ENCODE measurements at regions not wholly inside any gene's neighbourhood (a gene's known extent, or its start where the extent isn't known, plus 50 kb on each side); places are given as distances from the start of the nearest gene placed in this dataset.

DNA sequence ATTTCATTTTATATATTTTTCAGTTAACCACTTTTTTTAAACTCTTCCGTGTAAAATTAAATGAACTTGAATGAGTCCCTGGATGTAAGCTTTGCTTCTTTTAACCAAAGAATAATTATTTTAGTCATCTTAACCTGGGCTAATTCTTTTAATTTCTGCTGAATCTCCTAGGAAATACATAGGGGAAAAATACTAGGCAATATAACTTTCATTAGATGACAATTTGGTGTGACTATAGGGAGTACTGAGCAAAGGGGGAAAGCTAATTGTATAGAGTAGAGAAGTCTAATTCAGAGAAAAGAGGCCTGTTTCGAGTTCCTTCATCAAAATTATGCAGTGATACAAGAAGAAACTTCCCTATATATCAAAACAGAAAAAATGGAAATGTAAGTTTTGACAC, 388.1 kb downstream of the NOVA1 start:
- Mint-ChIP-seq H3K27me3 (peaks cover 8% of the 10 kb centered on the region), H3K9me3 (peaks cover 2% of the 10 kb centered on the region), H3K36me3 (ENCODE audit: low read depth) (no peaks in the 10 kb centered on the region), H3K27ac (no peak overlapping the region), H3K4me1 (no peaks in the 10 kb centered on the region), H3K4me3 (no peak overlapping the region)
- POLR2A ChIA-PET = no interaction called here
- DNase-seq = no peak
- CTCF ChIA-PET = no interaction called here

DNA sequence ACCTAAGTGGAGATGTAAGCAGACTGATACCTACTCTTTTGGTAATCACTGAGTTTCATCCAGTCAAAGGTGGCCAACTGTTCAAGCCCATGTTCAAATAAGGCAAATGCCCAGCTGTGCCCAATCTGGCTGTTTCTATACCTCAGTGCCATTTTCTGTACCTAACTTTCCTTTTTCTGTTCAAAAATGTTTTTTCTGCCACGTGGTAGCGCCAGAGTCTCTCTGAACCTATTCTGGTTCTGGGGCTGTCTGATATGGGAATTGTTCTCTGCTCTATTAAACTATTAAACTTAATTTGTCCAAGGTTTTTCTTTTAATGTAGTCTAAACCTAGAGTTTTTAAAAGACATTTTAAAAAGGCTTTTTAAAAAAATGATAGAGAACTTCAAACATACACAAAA, 391.2 kb downstream of the NOVA1 start:
- ChIA-PET POLR2A (no interaction called here), CTCF (no interaction called here)
- no peak overlapping the region for H3K27ac Mint-ChIP-seq
- H3K4me1 Mint-ChIP-seq = no peaks in the 10 kb centered on the region
- no peaks in the 10 kb centered on the region for H3K36me3 Mint-ChIP-seq (ENCODE audit: low read depth)
- peaks cover 15% of the 10 kb centered on the region for H3K27me3 Mint-ChIP-seq
- peaks cover 2% of the 10 kb centered on the region for H3K9me3 Mint-ChIP-seq
- DNase-seq = no peak
- no peak overlapping the region for H3K4me3 Mint-ChIP-seq

DNA sequence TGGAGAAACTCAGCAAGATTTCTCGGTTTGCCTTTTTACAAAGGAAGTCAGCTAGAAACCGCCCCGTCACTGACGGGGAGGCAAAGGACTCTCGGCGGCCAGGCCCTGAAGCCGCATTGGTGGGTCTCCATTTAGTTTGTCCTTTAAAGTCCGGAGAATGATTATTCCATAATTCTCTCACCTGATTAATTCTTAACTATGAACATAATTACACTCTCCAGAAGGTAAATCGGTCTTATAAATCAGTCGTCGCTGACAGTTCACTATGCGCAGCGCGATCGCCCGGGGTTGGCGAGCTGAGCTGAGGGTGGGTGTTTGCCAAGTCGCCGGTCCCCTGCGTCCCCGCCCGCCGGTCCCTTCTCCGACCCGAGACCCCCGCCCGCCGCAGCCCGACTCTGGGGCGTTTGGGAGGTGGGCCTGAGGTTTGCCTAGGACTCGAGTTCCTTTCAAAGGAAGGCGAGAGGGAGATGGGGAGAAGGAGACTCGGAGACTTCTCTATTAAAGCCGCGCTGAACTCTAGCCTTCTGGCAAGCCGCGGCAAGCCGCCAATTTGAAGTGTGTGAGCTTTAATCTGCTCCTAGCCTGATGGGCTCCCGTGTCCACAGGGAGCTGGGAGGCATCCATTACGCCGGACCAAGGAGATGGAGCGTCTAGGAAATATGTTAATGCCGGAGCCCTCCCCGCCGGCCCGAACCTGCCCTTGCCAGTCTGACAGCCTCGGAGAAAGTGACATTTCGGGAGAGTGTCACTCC, 392.9 kb downstream of the NOVA1 start:
- Mint-ChIP-seq H3K27ac (no peak overlapping the region), H3K9me3 (no peaks in the 10 kb centered on the region), H3K27me3 (peaks cover 15% of the 10 kb centered on the region), H3K4me1 (no peaks in the 10 kb centered on the region), H3K36me3 (ENCODE audit: low read depth) (no peaks in the 10 kb centered on the region), H3K4me3 (no peak overlapping the region)
- ChIA-PET POLR2A (no interaction called here), CTCF (no interaction called here)
- no peak for DNase-seq

- Mint-ChIP-seq H3K9me3 (no peaks in the 10 kb centered on the region), H3K4me3 (no peak overlapping the region), H3K27me3 (peaks cover 15% of the 10 kb centered on the region), H3K4me1 (no peaks in the 10 kb centered on the region), H3K27ac (no peak overlapping the region), H3K36me3 (ENCODE audit: low read depth) (no peaks in the 10 kb centered on the region)
- POLR2A ChIA-PET = no interaction called here
- CTCF ChIA-PET = no interaction called here
- DNase-seq = no peak
Observed at GRCh38 chr14:26204366-26204727, 393.5 kb downstream of the NOVA1 start.

- no peak for DNase-seq
- H3K4me1 Mint-ChIP-seq = no peaks in the 10 kb centered on the region
- no peak overlapping the region for H3K4me3 Mint-ChIP-seq
- POLR2A ChIA-PET = no interaction called here
- peaks cover 12% of the 10 kb centered on the region for H3K27me3 Mint-ChIP-seq
- H3K9me3 Mint-ChIP-seq = peaks cover 3% of the 10 kb centered on the region
- H3K27ac Mint-ChIP-seq = no peak overlapping the region
- CTCF ChIA-PET = no interaction called here
- no peaks in the 10 kb centered on the region for H3K36me3 Mint-ChIP-seq (ENCODE audit: low read depth)
Observed at GRCh38 chr14:26200687-26201086, 397.1 kb downstream of the NOVA1 start.

DNA sequence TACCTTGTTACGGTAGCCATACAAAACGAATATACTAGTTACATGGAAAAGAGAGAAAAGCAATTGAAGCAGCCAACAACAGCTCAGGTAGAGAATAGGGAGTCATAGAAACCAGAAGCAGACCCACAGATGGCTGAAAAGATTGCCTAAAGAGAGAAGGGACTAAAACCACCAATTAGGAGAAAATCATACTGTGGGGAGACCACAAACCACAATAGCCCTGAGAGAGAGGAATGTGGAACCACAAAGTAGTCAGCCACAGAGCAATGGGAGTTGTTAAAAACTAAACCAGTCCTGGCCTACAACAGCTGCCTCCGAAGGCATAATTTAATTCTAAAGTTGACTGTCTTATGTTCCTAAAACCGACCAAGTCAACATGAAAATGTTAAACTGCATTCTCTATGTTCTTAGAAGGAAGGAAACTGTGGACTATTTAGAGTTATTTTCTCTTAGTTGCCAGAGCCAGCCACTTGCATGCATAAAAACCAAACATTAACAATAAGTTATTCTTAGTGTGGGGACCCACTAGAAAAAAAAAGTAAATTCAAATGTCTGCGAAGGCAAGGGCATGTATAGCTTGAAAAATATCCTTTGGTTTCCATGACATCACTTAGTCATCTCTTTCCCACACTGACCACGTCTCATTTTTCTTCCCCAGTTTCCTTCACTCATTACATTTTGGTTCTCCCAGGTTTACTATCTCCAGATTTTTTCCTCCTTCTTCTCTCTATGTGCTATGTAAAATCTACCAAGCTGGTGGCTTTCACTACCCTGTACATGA, 398.1 kb downstream of the NOVA1 start:
- no peak overlapping the region for H3K27ac Mint-ChIP-seq
- H3K4me1 Mint-ChIP-seq = no peaks in the 10 kb centered on the region
- H3K27me3 Mint-ChIP-seq = peaks cover 8% of the 10 kb centered on the region
- no peak for DNase-seq
- ChIA-PET CTCF (no interaction called here), POLR2A (no interaction called here)
- no peak overlapping the region for H3K4me3 Mint-ChIP-seq
- no peaks in the 10 kb centered on the region for H3K36me3 Mint-ChIP-seq (ENCODE audit: low read depth)
- peaks cover 3% of the 10 kb centered on the region for H3K9me3 Mint-ChIP-seq

- H3K36me3 Mint-ChIP-seq (ENCODE audit: low read depth) = no peaks in the 10 kb centered on the region
- no peak overlapping the region for H3K27ac Mint-ChIP-seq
- H3K9me3 Mint-ChIP-seq = peaks cover 3% of the 10 kb centered on the region
- DNase-seq = no peak
- CTCF ChIA-PET = no interaction called here
- POLR2A ChIA-PET = no interaction called here
- no peaks in the 10 kb centered on the region for H3K4me1 Mint-ChIP-seq
- no peak overlapping the region for H3K4me3 Mint-ChIP-seq
- peaks cover 1% of the 10 kb centered on the region for H3K27me3 Mint-ChIP-seq
Observed at GRCh38 chr14:26199096-26199495, 398.7 kb downstream of the NOVA1 start.

- ChIA-PET POLR2A (no interaction called here), CTCF (no interaction called here)
- peaks cover 3% of the 10 kb centered on the region for H3K9me3 Mint-ChIP-seq
- H3K27ac Mint-ChIP-seq = no peak overlapping the region
- H3K27me3 Mint-ChIP-seq = no peaks in the 10 kb centered on the region
- H3K4me3 Mint-ChIP-seq = no peak overlapping the region
- DNase-seq = no peak
- H3K4me1 Mint-ChIP-seq = no peaks in the 10 kb centered on the region
- no peaks in the 10 kb centered on the region for H3K36me3 Mint-ChIP-seq (ENCODE audit: low read depth)
Observed at GRCh38 chr14:26194816-26195215, 403.0 kb downstream of the NOVA1 start.

GRCh38 chr14:26191671-26192070, 406.2 kb downstream of the NOVA1 start:
- Mint-ChIP-seq H3K4me1 (no peaks in the 10 kb centered on the region), H3K36me3 (ENCODE audit: low read depth) (no peaks in the 10 kb centered on the region), H3K27ac (no peak overlapping the region), H3K27me3 (no peaks in the 10 kb centered on the region), H3K4me3 (no peak overlapping the region), H3K9me3 (peaks cover 4% of the 10 kb centered on the region)
- ChIA-PET POLR2A (no interaction called here), CTCF (no interaction called here)
- DNase-seq = no peak

GRCh38 chr14:26191123-26191522, 406.7 kb downstream of the NOVA1 start:
- H3K27ac Mint-ChIP-seq = no peak overlapping the region
- H3K4me3 Mint-ChIP-seq = no peak overlapping the region
- H3K4me1 Mint-ChIP-seq = no peaks in the 10 kb centered on the region
- no peaks in the 10 kb centered on the region for H3K36me3 Mint-ChIP-seq (ENCODE audit: low read depth)
- ChIA-PET CTCF (no interaction called here), POLR2A (no interaction called here)
- H3K27me3 Mint-ChIP-seq = no peaks in the 10 kb centered on the region
- no peak for DNase-seq
- H3K9me3 Mint-ChIP-seq = peaks cover 2% of the 10 kb centered on the region

DNA sequence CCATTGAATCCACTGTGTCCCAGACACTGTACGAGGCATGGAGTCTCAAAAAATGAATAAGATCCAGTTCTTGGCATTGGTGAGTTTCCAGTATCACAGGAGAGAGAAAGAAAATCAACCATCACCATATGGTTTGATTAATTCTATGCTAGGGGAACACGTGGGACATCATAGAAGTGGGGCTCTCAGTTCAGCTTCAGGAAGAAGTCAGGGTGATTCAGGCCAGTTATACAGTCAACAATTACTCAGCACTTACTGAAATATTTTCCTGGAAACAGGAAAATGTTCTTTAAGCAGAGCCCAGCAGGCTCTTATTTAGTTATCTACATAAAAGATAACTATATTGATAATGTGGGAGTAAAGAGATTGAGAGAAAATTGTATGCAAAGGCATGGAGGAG, 407.2 kb downstream of the NOVA1 start:
- no peaks in the 10 kb centered on the region for H3K36me3 Mint-ChIP-seq (ENCODE audit: low read depth)
- no peak for DNase-seq
- H3K4me1 Mint-ChIP-seq = no peaks in the 10 kb centered on the region
- ChIA-PET CTCF (no interaction called here), POLR2A (no interaction called here)
- no peaks in the 10 kb centered on the region for H3K27me3 Mint-ChIP-seq
- H3K9me3 Mint-ChIP-seq = peaks cover 2% of the 10 kb centered on the region
- no peak overlapping the region for H3K4me3 Mint-ChIP-seq
- H3K27ac Mint-ChIP-seq = no peak overlapping the region

- peaks cover 5% of the 10 kb centered on the region for H3K9me3 Mint-ChIP-seq
- no peak overlapping the region for H3K27ac Mint-ChIP-seq
- H3K36me3 Mint-ChIP-seq (ENCODE audit: low read depth) = no peaks in the 10 kb centered on the region
- POLR2A ChIA-PET = no interaction called here
- H3K4me3 Mint-ChIP-seq = no peak overlapping the region
- no peaks in the 10 kb centered on the region for H3K4me1 Mint-ChIP-seq
- H3K27me3 Mint-ChIP-seq = no peaks in the 10 kb centered on the region
- no peak for DNase-seq
- CTCF ChIA-PET = no interaction called here
Observed at GRCh38 chr14:26187996-26188620, 409.7 kb downstream of the NOVA1 start.

DNA sequence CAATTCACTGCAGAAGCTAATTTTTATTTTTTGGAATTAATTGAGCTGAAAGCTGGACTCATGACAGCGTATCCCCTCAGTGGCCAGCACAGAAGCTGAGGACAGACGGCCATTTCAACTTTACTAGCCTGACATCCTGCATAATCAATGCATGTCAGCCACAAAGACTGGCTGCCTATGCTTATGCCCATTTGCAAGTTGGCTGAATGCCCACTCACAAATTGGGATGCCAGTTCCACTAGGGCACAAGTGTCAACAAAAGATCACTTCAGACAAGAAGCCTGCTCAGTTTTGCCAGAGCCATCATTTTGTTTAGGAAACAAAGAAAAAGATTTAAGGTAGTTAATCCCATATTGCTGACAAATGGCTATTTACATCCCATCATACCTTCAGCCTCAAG, 417.6 kb downstream of the NOVA1 start:
- H3K27me3 Mint-ChIP-seq = no peaks in the 10 kb centered on the region
- ChIA-PET CTCF (no interaction called here), POLR2A (no interaction called here)
- no peak overlapping the region for H3K27ac Mint-ChIP-seq
- no peaks in the 10 kb centered on the region for H3K36me3 Mint-ChIP-seq (ENCODE audit: low read depth)
- H3K4me1 Mint-ChIP-seq = no peaks in the 10 kb centered on the region
- peaks cover 3% of the 10 kb centered on the region for H3K9me3 Mint-ChIP-seq
- no peak overlapping the region for H3K4me3 Mint-ChIP-seq
- DNase-seq = no peak

DNA sequence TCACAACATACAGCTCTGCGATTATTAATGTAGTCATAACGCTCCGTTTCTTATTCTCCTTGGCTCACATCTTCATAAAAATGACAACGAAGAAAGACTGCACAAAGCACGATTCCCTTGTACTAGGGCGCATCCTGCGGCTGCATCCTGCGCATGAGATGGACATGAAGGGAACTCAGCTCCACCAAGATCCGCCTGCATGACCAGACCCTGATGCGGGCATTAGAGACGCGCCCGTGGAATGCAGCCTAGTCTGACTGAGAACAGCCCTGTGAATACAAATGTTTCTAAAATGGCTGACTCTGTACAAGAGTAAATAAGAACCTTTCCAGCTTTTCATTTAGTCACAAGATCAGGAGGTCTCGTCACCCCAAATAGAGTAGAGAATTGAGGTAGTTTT, 422.2 kb downstream of the NOVA1 start:
- no peaks in the 10 kb centered on the region for H3K4me1 Mint-ChIP-seq
- ChIA-PET POLR2A (no interaction called here), CTCF (no interaction called here)
- no peak overlapping the region for H3K4me3 Mint-ChIP-seq
- no peaks in the 10 kb centered on the region for H3K27me3 Mint-ChIP-seq
- DNase-seq = no peak
- no peaks in the 10 kb centered on the region for H3K36me3 Mint-ChIP-seq (ENCODE audit: low read depth)
- no peak overlapping the region for H3K27ac Mint-ChIP-seq
- H3K9me3 Mint-ChIP-seq = peaks cover 2% of the 10 kb centered on the region
